ENCODE measurements at regions not wholly inside any gene's neighbourhood (a gene's known extent, or its start where the extent isn't known, plus 50 kb on each side); places are given as distances from the start of the nearest gene placed in this dataset.
"Not testable (repeated sequence)": the region's sequence is repeated elsewhere in the genome, so short reads cannot be mapped to it uniquely, and the experiment has no call there.

GRCh38 chr2:154580767-154581166, 117.7 kb upstream of the KCNJ3 start:
- no peak for DNase-seq (ENCODE audit: low read depth in 4 of 4, low spot score in 3 of 4)

- not testable (repeated sequence) for DNase-seq (ENCODE audit: low read depth in 4 of 4, low spot score in 3 of 4)
These were observed 115.8 kb upstream of the KCNJ3 start for GRCh38 chr2:154582694-154583093.

GRCh38 chr2:154583274-154583673, 115.2 kb upstream of the KCNJ3 start:
- DNase-seq (ENCODE audit: low read depth in 4 of 4, low spot score in 3 of 4), result not testable (repeated sequence)

- no peak for DNase-seq (ENCODE audit: low read depth in 4 of 4, low spot score in 3 of 4)
These were observed 110.8 kb upstream of the KCNJ3 start for GRCh38 chr2:154587739-154588138.

GRCh38 chr2:154588838-154589237, 109.7 kb upstream of the KCNJ3 start:
- no peak for DNase-seq (ENCODE audit: low read depth in 4 of 4, low spot score in 3 of 4)

GRCh38 chr2:154589514-154589913, 109.0 kb upstream of the KCNJ3 start:
- no peak for DNase-seq (ENCODE audit: low read depth in 4 of 4, low spot score in 3 of 4)

GRCh38 chr2:154591294-154591820, 107.1 kb upstream of the KCNJ3 start:
- DNase-seq (ENCODE audit: low read depth in 4 of 4, low spot score in 3 of 4), result no peak

GRCh38 chr2:154599189-154599588, 99.3 kb upstream of the KCNJ3 start:
- no peak for DNase-seq (ENCODE audit: low read depth in 4 of 4, low spot score in 3 of 4)

- DNase-seq (ENCODE audit: low read depth in 4 of 4, low spot score in 3 of 4), result no peak
These were observed 97.5 kb upstream of the KCNJ3 start for GRCh38 chr2:154600927-154601494.

GRCh38 chr2:154603682-154604081, 94.8 kb upstream of the KCNJ3 start:
- no peak for DNase-seq (ENCODE audit: low read depth in 4 of 4, low spot score in 3 of 4)

GRCh38 chr2:154608438-154608837, 90.1 kb upstream of the KCNJ3 start:
- no peak for DNase-seq (ENCODE audit: low read depth in 4 of 4, low spot score in 3 of 4)

GRCh38 chr2:154614906-154615305, 83.6 kb upstream of the KCNJ3 start:
- DNase-seq (ENCODE audit: low read depth in 4 of 4, low spot score in 3 of 4), result no peak

- DNase-seq (ENCODE audit: low read depth in 4 of 4, low spot score in 3 of 4), result no peak
These were observed 81.8 kb upstream of the KCNJ3 start for GRCh38 chr2:154616659-154617058.

- DNase-seq (ENCODE audit: low read depth in 4 of 4, low spot score in 3 of 4), result no peak
These were observed 78.0 kb upstream of the KCNJ3 start for GRCh38 chr2:154620471-154620870.

GRCh38 chr2:154623819-154624218, 74.7 kb upstream of the KCNJ3 start:
- peak; percentile 16 to 33 (median 21) for DNase-seq (ENCODE audit: low read depth in 4 of 4, low spot score in 3 of 4)

GRCh38 chr2:154637456-154637855, 61.0 kb upstream of the KCNJ3 start:
- no peak for DNase-seq (ENCODE audit: low read depth in 4 of 4, low spot score in 3 of 4)

GRCh38 chr2:154638783-154639182, 59.7 kb upstream of the KCNJ3 start:
- no peak for DNase-seq (ENCODE audit: low read depth in 4 of 4, low spot score in 3 of 4)

- no peak for DNase-seq (ENCODE audit: low read depth in 4 of 4, low spot score in 3 of 4)
These were observed 58.5 kb upstream of the KCNJ3 start for GRCh38 chr2:154640000-154640399.
